Suprapubic skin (tissue), 4 donors: ENCODE measurements at regions not wholly inside any gene's neighbourhood (a gene's known extent, or its start where the extent isn't known, plus 50 kb on each side); places are given as distances from the start of the nearest gene placed in this dataset.
A peak's percentile ranks its signal among the peaks of the same experiment; 100 is the strongest.
"Not testable (repeated sequence)": the region's sequence is repeated elsewhere in the genome, so short reads cannot be mapped to it uniquely, and the experiment has no call there.

ENCODE experiments used
- DNase-seq, 2 donors: peaks; one replicate each; pipeline ENCODE4 v3.0.0-alpha.2; 2019; ENCODE audit warnings: low spot score in 2 of 2
- H3K27ac ChIP-seq: fragments of 200-600 bp; sonication (generic); one replicate; pipeline ENCODE4 v1.5.1; 2019
- H3K27me3 ChIP-seq: fragments of 200-600 bp; sonication (generic); one replicate; pipeline ENCODE4 v1.5.1; 2019
- H3K36me3 ChIP-seq: fragments of 200-600 bp; sonication (generic); one replicate; pipeline ENCODE4 v1.5.1; 2019
- H3K4me1 ChIP-seq: fragments of 200-600 bp; sonication (generic); one replicate; pipeline ENCODE4 v1.5.1; 2019
- H3K4me3 ChIP-seq: fragments of 200-600 bp; sonication (generic); one replicate; pipeline ENCODE4 v1.5.1; 2019; ENCODE audit warnings: mild to moderate bottlenecking
- H3K9me3 ChIP-seq: fragments of 200-600 bp; sonication (generic); one replicate; pipeline ENCODE4 v1.5.1; 2019
- EP300 ChIP-seq: sonication (generic); formaldehyde crosslinking; IDR thresholded peaks from one replicate; pipeline ENCODE4 v1.6.1; 2017; ENCODE audit warnings: antibody characterized with exemption
- POLR2A ChIP-seq, 2 donors: fragments of 450-650 bp; IDR thresholded peaks; one replicate each; pipeline ENCODE4 v1.6.1; 2017; ENCODE audit warnings: antibody characterized with exemption in 2 of 2, mild to moderate bottlenecking in 2 of 2, moderate library complexity in 2 of 2
- POLR2AphosphoS5 ChIP-seq, 3 donors: sonication (generic); formaldehyde crosslinking; IDR thresholded peaks; one replicate each; pipeline ENCODE4 v1.6.1; 2017; ENCODE audit warnings: antibody characterized with exemption in 3 of 3
- WGBS: methylation state at CpG from one replicate; pipeline ENCODE4 v1.1.5; 2018; 5-methylcytosine and 5-hydroxymethylcytosine counted together
- TF ChIP-seq, protein P1 (sequence below), 2 donors: fragments of 200-600 bp in 1 of 2; fragments of 450-650 bp in 1 of 2; sonication (generic) in 1 of 2; IDR thresholded peaks; one replicate each; pipeline ENCODE4 v1.5.1; 2016 to 2019; ENCODE audit warnings: antibody characterized with exemption in 2 of 2, mild to moderate bottlenecking in 1 of 2, moderate library complexity in 1 of 2

DNA sequence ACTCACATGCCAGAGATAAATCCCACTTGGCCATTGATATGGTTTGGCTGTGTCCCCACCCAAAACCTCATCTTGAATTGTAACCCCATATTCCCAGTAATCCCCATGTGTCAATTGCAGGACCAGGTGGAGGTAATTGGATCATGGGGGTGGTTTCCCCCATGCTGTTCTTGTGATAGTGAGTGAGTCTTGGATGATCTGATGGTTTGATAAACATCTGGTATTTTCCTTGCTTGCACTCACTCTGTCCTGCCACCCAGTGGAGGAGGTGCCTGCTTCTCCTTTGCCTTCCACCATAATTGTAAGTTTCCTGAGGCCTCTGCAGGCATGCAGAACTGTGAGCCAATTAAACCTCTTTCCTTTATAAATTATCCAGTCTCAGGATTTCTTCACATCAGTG, 50.4 kb upstream of the B3GAT2 start:
- H3K27ac ChIP-seq, H3K4me3 ChIP-seq, H3K27me3 ChIP-seq, H3K4me1 ChIP-seq, DNase-seq, H3K9me3 ChIP-seq, H3K36me3 ChIP-seq: not testable (repeated sequence)

DNA sequence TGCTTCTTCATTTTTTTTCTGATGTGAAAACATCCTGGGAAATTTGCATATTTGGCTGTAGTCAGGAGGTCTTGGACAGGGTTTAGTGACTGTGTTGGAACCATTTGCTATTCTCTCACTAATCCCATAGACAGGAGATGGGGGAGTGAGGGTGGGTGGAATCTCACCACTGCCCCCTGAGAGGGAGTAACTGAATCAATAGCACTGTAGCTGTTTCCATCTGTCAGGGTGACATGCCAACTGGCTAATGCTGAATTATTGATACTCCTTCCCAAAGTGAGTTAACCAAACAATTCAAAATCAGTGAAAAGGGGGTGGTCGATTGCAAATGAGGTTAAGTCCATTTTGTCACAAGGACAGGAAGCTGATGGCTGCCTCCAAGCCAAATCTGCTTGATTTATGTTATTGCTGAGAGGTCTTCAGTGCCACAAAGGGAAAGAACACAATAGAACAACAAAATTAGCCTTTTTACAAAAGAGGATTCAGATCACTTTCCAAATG, 55.1 kb upstream of the B3GAT2 start:
- WGBS, result 13% methylated on average over 1 of the region's 1 CpG
- H3K27me3 ChIP-seq, result no peaks in the 10 kb centered on the region
- no peak for TF ChIP-seq POLR2A (IDR thresholded peaks at IDR 0.05)
- TF ChIP-seq EP300, result no peak
- TF ChIP-seq, protein P1, sequence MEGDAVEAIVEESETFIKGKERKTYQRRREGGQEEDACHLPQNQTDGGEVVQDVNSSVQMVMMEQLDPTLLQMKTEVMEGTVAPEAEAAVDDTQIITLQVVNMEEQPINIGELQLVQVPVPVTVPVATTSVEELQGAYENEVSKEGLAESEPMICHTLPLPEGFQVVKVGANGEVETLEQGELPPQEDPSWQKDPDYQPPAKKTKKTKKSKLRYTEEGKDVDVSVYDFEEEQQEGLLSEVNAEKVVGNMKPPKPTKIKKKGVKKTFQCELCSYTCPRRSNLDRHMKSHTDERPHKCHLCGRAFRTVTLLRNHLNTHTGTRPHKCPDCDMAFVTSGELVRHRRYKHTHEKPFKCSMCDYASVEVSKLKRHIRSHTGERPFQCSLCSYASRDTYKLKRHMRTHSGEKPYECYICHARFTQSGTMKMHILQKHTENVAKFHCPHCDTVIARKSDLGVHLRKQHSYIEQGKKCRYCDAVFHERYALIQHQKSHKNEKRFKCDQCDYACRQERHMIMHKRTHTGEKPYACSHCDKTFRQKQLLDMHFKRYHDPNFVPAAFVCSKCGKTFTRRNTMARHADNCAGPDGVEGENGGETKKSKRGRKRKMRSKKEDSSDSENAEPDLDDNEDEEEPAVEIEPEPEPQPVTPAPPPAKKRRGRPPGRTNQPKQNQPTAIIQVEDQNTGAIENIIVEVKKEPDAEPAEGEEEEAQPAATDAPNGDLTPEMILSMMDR (IDR thresholded peaks at IDR 0.05), result no peak
- TF ChIP-seq POLR2AphosphoS5 (IDR thresholded peaks at IDR 0.05), result no peak
- DNase-seq, result no peak
- H3K4me3 ChIP-seq, result no peak overlapping the region
- no peaks in the 10 kb centered on the region for H3K4me1 ChIP-seq
- no peak overlapping the region for H3K27ac ChIP-seq
- H3K9me3 ChIP-seq, result no peaks in the 10 kb centered on the region
- no peaks in the 10 kb centered on the region for H3K36me3 ChIP-seq

DNA sequence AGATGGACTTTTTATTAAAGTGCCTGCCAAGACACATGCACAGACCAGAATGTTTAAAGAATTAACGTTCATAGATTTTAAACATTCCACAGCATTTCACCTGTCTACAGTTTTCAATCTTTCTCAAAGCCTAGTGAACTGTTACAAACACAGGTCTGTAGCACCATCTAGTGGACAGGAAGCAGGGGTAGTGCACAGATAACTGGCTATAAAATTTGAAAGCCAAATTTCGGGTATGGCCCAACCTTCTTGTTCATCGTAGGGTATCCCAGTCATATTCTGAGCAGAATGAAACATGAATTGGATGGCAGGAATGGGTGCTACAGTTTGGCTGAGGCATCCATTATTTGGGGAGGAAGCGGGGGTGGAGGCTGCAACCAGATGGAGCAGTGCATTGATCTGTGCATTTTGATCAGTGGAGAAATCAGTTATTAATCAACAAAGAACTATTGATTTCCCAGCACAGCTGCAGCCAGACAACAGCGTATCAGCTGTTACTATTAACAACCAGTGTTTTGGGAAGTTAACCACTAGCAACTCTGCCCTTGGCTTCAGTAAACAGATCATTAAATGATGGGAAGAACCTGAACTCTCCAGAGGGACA, 56.1 kb upstream of the B3GAT2 start:
- DNase-seq, result no peak
- H3K36me3 ChIP-seq, result no peaks in the 10 kb centered on the region
- no peaks in the 10 kb centered on the region for H3K27me3 ChIP-seq
- no peaks in the 10 kb centered on the region for H3K9me3 ChIP-seq
- no peaks in the 10 kb centered on the region for H3K4me1 ChIP-seq
- TF ChIP-seq POLR2AphosphoS5 (IDR thresholded peaks at IDR 0.05) (no peak), EP300 (no peak), POLR2A (IDR thresholded peaks at IDR 0.05) (no peak)
- TF ChIP-seq, protein P1 (IDR thresholded peaks at IDR 0.05), result peak; percentile 24 to 49
- H3K4me3 ChIP-seq, result no peak overlapping the region
- no peak overlapping the region for H3K27ac ChIP-seq
- 33% methylated on average over 5 of the region's 5 CpGs for WGBS

DNA sequence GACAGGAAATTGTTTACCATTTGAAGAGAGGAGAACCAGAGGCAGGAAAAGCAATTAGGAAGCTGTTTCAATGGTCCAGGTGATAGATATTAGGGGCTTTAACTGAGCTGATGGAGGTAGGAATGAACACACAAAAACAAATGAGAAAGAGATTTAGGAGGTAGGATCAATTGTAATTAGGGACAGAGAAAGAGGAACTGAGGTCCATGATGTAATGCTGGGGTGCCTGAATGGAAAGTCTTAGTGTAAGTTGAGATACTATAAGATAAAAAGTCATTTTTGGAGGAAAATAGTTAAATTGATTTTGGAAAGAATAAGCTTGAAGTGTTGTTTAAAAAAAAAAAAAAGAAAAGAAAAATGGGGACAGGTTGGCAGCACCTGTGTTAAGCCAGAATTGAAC, 58.5 kb upstream of the B3GAT2 start:
- H3K27me3 ChIP-seq, result no peaks in the 10 kb centered on the region
- H3K9me3 ChIP-seq, result no peaks in the 10 kb centered on the region
- no peak overlapping the region for H3K4me3 ChIP-seq
- no peak for DNase-seq
- H3K36me3 ChIP-seq, result no peaks in the 10 kb centered on the region
- no peaks in the 10 kb centered on the region for H3K4me1 ChIP-seq
- H3K27ac ChIP-seq, result no peak overlapping the region
- TF ChIP-seq EP300 (no peak), POLR2AphosphoS5 (IDR thresholded peaks at IDR 0.05) (no peak), POLR2A (IDR thresholded peaks at IDR 0.05) (no peak)
- TF ChIP-seq, protein P1 (IDR thresholded peaks at IDR 0.05), result no peak

DNA sequence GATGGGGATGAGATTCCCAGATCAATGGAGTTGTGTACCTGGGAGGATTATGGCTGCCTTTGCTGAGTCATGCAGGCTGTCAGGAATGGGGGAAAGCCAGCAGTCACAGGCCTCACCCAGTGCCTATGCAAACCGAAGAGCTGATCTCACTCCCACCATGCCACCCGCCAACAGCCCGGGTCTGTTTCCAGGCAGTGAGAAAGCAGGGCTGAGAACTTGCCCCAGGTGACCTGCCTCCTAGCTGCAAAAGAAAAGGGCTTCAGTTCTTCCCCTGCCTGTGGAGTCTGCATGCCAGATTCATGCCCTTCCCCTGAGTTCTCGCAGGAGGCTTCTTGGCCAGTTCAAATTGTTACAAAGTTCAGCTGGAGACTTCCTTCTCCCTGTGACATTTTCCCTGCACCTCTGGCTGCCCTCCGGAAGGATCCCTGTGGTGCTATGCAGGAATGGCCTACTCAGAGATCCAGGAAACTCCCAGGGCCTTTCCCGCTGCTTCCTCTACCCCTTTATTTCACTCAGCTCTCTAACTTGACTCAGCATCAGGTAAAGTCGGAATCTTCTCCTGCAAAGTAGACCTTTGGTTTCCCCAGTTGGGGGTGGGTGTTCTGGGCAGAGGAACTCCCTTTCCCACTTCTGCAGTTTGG, 71.5 kb upstream of the B3GAT2 start:
- no peak for DNase-seq
- no peaks in the 10 kb centered on the region for H3K36me3 ChIP-seq
- no peak overlapping the region for H3K4me3 ChIP-seq
- TF ChIP-seq POLR2A (IDR thresholded peaks at IDR 0.05) (no peak), POLR2AphosphoS5 (IDR thresholded peaks at IDR 0.05) (no peak), EP300 (no peak)
- TF ChIP-seq, protein P1 (IDR thresholded peaks at IDR 0.05), result no peak
- H3K27ac ChIP-seq, result no peak overlapping the region
- H3K4me1 ChIP-seq, result no peaks in the 10 kb centered on the region
- 72% methylated on average over 6 of the region's 7 CpGs for WGBS
- H3K9me3 ChIP-seq, result no peaks in the 10 kb centered on the region
- no peaks in the 10 kb centered on the region for H3K27me3 ChIP-seq
